ENCODE measurements at regions not wholly inside any gene's neighbourhood (a gene's known extent, or its start where the extent isn't known, plus 50 kb on each side); places are given as distances from the start of the nearest gene placed in this dataset.

DNA sequence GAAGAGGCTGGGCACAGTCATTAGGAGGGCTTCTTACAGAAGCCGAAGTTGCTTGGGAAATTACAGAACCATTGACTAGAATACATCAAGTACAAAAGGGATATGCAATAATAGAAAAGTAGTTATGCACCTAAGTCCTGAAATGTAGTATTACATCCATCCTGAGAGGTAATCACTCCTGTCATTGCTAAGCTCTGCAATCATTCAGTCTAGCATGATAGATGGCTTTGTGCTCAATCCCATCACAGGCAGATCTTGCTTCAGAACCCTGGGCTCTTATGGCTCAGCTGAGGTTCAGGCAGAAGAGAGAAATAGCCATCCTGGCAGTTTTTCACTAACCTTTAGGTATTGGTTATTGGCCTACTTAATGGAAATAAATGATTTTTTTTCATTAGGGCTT, 231.7 kb upstream of the AFF2 start:
- Histone ChIP-seq H3K27ac (ENCODE audit: low read depth in 1 of 2, low read length in 1 of 2) (no peak overlapping the region), H3K9me3 (ENCODE audit: control insufficient read depth in 4 of 4, insufficient read depth in 3 of 4, low read length in 3 of 4) (no peaks in the 10 kb centered on the region), H3K4me1 (ENCODE audit: control insufficient read depth in 5 of 5, insufficient read depth in 5 of 5, low read length in 5 of 5) (no peaks in the 10 kb centered on the region), H3K9ac (ENCODE audit: insufficient read depth in 1 of 2, low read length in 2 of 2) (no peak overlapping the region), H3K4me3 (no peak overlapping the region), H3K27me3 (ENCODE audit: control insufficient read depth in 3 of 3, insufficient read depth in 3 of 3, low read length in 2 of 3) (no peaks in the 10 kb centered on the region), H3K36me3 (ENCODE audit: control insufficient read depth in 4 of 4, insufficient read depth in 4 of 4, low read length in 4 of 4) (no peaks in the 10 kb centered on the region)
- ATAC-seq (ENCODE audit: insufficient read depth, low FRiP score) (no peak), DNase-seq (no peak)
- WGBS, 2 donors: 88 to 92% methylated on average over 1 of the region's 1 CpG
- TF ChIP-seq, protein P1, sequence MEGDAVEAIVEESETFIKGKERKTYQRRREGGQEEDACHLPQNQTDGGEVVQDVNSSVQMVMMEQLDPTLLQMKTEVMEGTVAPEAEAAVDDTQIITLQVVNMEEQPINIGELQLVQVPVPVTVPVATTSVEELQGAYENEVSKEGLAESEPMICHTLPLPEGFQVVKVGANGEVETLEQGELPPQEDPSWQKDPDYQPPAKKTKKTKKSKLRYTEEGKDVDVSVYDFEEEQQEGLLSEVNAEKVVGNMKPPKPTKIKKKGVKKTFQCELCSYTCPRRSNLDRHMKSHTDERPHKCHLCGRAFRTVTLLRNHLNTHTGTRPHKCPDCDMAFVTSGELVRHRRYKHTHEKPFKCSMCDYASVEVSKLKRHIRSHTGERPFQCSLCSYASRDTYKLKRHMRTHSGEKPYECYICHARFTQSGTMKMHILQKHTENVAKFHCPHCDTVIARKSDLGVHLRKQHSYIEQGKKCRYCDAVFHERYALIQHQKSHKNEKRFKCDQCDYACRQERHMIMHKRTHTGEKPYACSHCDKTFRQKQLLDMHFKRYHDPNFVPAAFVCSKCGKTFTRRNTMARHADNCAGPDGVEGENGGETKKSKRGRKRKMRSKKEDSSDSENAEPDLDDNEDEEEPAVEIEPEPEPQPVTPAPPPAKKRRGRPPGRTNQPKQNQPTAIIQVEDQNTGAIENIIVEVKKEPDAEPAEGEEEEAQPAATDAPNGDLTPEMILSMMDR (IDR thresholded peaks at IDR 0.05; ENCODE audit: control extremely low read depth, extremely low read depth): no peak

DNA sequence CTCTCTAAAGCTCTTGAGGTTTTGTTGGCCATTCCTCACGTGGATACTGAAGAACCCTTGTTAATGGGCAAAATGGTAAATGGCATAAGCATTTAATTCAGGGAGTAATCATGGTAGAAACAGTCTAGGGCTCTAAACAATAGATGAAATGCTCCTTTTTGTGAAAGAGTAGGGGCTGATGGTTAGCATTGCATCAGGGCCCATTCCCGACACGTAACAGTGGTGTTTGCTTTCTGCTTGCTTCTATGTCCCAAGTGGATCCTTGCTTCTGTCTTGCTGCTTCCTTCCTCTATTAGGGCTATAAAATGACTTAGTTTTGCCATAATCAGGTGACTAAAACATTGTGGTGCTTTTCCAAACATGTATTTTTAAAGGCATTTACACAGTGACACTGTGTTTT, 230.9 kb upstream of the AFF2 start:
- TF ChIP-seq, protein P1 (IDR thresholded peaks at IDR 0.05; ENCODE audit: control extremely low read depth, extremely low read depth): no peak

GRCh38 chrX:148270499-148270898, 229.9 kb upstream of the AFF2 start:
- Histone ChIP-seq H3K9ac (ENCODE audit: insufficient read depth in 1 of 2, low read length in 2 of 2) (no peak overlapping the region), H3K4me1 (ENCODE audit: control insufficient read depth in 5 of 5, insufficient read depth in 5 of 5, low read length in 5 of 5) (no peaks in the 10 kb centered on the region), H3K4me3 (no peak overlapping the region), H3K9me3 (ENCODE audit: control insufficient read depth in 4 of 4, insufficient read depth in 3 of 4, low read length in 3 of 4) (peaks cover 0 to 2% (median 0%) of the 10 kb centered on the region in 4 donors), H3K27me3 (ENCODE audit: control insufficient read depth in 3 of 3, insufficient read depth in 3 of 3, low read length in 2 of 3) (no peaks in the 10 kb centered on the region), H3K27ac (ENCODE audit: low read depth in 1 of 2, low read length in 1 of 2) (no peak overlapping the region), H3K36me3 (ENCODE audit: control insufficient read depth in 4 of 4, insufficient read depth in 4 of 4, low read length in 4 of 4) (no peaks in the 10 kb centered on the region)
- TF ChIP-seq, protein P1 (IDR thresholded peaks at IDR 0.05; ENCODE audit: control extremely low read depth, extremely low read depth): no peak
- ATAC-seq (ENCODE audit: insufficient read depth, low FRiP score) (no peak), DNase-seq (peak in 2 of 3 donors; percentile 0 to 5)
- WGBS, 2 donors: 43 to 53% methylated on average over 2 of the region's 2 CpGs

More for the DNA sequence above, 230.9 kb upstream of the AFF2 start:
- Histone ChIP-seq H3K9me3 (ENCODE audit: control insufficient read depth in 4 of 4, insufficient read depth in 3 of 4, low read length in 3 of 4) (peaks cover 0 to 2% (median 0%) of the 10 kb centered on the region in 4 donors), H3K4me3 (no peak overlapping the region), H3K27ac (ENCODE audit: low read depth in 1 of 2, low read length in 1 of 2) (no peak overlapping the region), H3K4me1 (ENCODE audit: control insufficient read depth in 5 of 5, insufficient read depth in 5 of 5, low read length in 5 of 5) (no peaks in the 10 kb centered on the region), H3K27me3 (ENCODE audit: control insufficient read depth in 3 of 3, insufficient read depth in 3 of 3, low read length in 2 of 3) (no peaks in the 10 kb centered on the region), H3K36me3 (ENCODE audit: control insufficient read depth in 4 of 4, insufficient read depth in 4 of 4, low read length in 4 of 4) (no peaks in the 10 kb centered on the region), H3K9ac (ENCODE audit: insufficient read depth in 1 of 2, low read length in 2 of 2) (no peak overlapping the region)
- ATAC-seq (ENCODE audit: insufficient read depth, low FRiP score): no peak
- WGBS, 2 donors: 43 to 60% methylated on average over 3 of the region's 3 CpGs
- DNase-seq: no peak

DNA sequence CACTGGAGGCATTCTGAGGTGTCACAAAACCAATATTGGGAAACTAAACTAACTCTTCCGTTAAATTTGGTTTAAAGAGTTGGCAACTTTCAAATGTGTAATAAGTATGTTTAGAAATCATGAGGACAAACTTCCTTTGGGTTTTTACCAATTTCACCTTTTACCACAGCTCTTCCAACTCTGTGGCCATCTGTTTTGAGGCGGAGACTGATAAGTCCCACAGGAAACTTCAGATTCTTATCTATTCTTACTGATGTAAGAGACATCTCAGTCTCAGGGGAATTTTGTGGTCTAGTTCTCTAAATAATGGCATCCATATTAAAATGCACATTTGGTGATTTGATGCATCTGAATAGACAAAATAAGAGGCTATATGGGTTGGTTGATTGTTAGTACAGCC, 229.2 kb upstream of the AFF2 start:
- no peak overlapping the region for H3K27ac ChIP-seq (ENCODE audit: low read depth in 1 of 2, low read length in 1 of 2)
- H3K4me1 ChIP-seq (ENCODE audit: control insufficient read depth in 5 of 5, insufficient read depth in 5 of 5, low read length in 5 of 5): no peaks in the 10 kb centered on the region
- peaks cover 0 to 2% (median 0%) of the 10 kb centered on the region in 4 donors for H3K9me3 ChIP-seq (ENCODE audit: control insufficient read depth in 4 of 4, insufficient read depth in 3 of 4, low read length in 3 of 4)
- 10 to 53% methylated on average over 2 of the region's 2 CpGs for WGBS, 2 donors
- no peak for DNase-seq
- H3K9ac ChIP-seq (ENCODE audit: insufficient read depth in 1 of 2, low read length in 2 of 2): no peak overlapping the region
- H3K4me3 ChIP-seq: no peak overlapping the region
- H3K27me3 ChIP-seq (ENCODE audit: control insufficient read depth in 3 of 3, insufficient read depth in 3 of 3, low read length in 2 of 3): no peaks in the 10 kb centered on the region
- no peak for ATAC-seq (ENCODE audit: insufficient read depth, low FRiP score)
- TF ChIP-seq, protein P1 (IDR thresholded peaks at IDR 0.05; ENCODE audit: control extremely low read depth, extremely low read depth): no peak
- H3K36me3 ChIP-seq (ENCODE audit: control insufficient read depth in 4 of 4, insufficient read depth in 4 of 4, low read length in 4 of 4): no peaks in the 10 kb centered on the region
